Calu3 (cell line): ENCODE measurements at regions not wholly inside any gene's neighbourhood (a gene's known extent, or its start where the extent isn't known, plus 50 kb on each side); places are given as distances from the start of the nearest gene placed in this dataset.

Experiments used
- BruUV-seq: library from RNA; stranded (reverse); fragments of 400-500 nt; replicated peaks from 2 replicates; lab custom pipeline; 2021; lab: Mats Ljungman, UMichigan
- CTCF ChIA-PET: fragments of 300-600 bp; sonication (Branson Sonifier 250); formaldehyde crosslinking; loops from one replicate; lab custom pipeline; 2022; ENCODE audit warnings: antibody characterized with exemption; lab: Charles Lee
- DNase-seq: peaks from one replicate; pipeline ENCODE4 v3.0.0; 2022
- H3K27ac Mint-ChIP-seq: one replicate; pipeline ENCODE4 v1.8.0; 2022; ENCODE audit warnings: mixed read lengths; ENCODE audit not compliant: unreplicated experiment
- H3K27me3 Mint-ChIP-seq: one replicate; pipeline ENCODE4 v1.8.0; 2022; ENCODE audit warnings: mixed read lengths; ENCODE audit not compliant: unreplicated experiment
- H3K36me3 Mint-ChIP-seq: one replicate; pipeline ENCODE4 v1.8.0; 2022; ENCODE audit warnings: mild to moderate bottlenecking, moderate library complexity, mixed read lengths; ENCODE audit not compliant: insufficient read depth, unreplicated experiment
- H3K4me1 Mint-ChIP-seq: one replicate; pipeline ENCODE4 v1.8.0; 2022; ENCODE audit warnings: mild to moderate bottlenecking, low read depth, mixed read lengths; ENCODE audit not compliant: unreplicated experiment
- H3K4me3 Mint-ChIP-seq: one replicate; pipeline ENCODE4 v1.8.0; 2022; ENCODE audit warnings: mild to moderate bottlenecking, low read depth, moderate library complexity, mixed read lengths; ENCODE audit not compliant: unreplicated experiment
- H3K9me3 Mint-ChIP-seq: one replicate; pipeline ENCODE4 v1.8.0; 2022; ENCODE audit warnings: low read depth, mixed read lengths; ENCODE audit not compliant: unreplicated experiment
- CTCF ChIP-seq: fragments of 200-600 bp; IDR thresholded peaks from one replicate; pipeline ENCODE4 v1.8.0; 2022; ENCODE audit warnings: antibody characterized with exemption; ENCODE audit not compliant: unreplicated experiment
- intact Hi-C: fragments of 100-400 bp; cut with micrococcal nuclease; formaldehyde crosslinking; loops from one replicate; pipeline ENCODE4 v1.10.0; 2022; ENCODE audit not compliant: unreplicated experiment

GRCh38 chr4:71634364-71634763 lies 149.5 kb downstream of the GC start:
- intact Hi-C loops: no loop called here
- H3K4me3 Mint-ChIP-seq: no peak overlapping the region
- peaks cover 11% of the 10 kb centered on the region for H3K4me1 Mint-ChIP-seq
- no peaks in the 10 kb centered on the region for H3K36me3 Mint-ChIP-seq
- no peak for TF ChIP-seq CTCF
- CTCF ChIA-PET: no interaction called here
- no peak overlapping the region for H3K27ac Mint-ChIP-seq
- H3K27me3 Mint-ChIP-seq: no peaks in the 10 kb centered on the region
- no peak for DNase-seq
- peaks cover 4% of the 10 kb centered on the region for H3K9me3 Mint-ChIP-seq
- no TSS peak for BruUV-seq

DNA sequence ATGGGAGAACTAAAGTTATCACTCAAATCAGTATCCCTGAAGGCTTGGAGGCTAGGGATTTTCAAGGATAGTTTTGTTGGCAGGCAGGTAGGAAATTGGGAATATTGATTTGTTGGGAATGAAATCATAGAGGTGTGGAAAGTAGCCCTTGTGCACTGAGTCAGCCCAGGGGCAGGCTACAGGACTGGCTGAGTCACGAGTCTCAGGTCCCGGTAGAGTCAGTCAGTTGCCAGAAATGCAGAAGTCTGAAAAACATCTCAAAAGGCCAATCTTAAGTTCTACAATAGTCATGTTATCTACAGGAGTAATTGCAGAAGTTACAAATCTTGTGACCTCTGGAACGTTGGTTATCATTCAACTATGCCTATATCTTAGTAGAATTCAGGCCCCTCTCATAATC lies 153.1 kb downstream of the GC start:
- H3K4me1 Mint-ChIP-seq: no peaks in the 10 kb centered on the region
- intact Hi-C loops: no loop called here
- H3K4me3 Mint-ChIP-seq: no peak overlapping the region
- TF ChIP-seq CTCF: no peak
- DNase-seq: no peak
- H3K27me3 Mint-ChIP-seq: no peaks in the 10 kb centered on the region
- CTCF ChIA-PET: no interaction called here
- no TSS peak for BruUV-seq
- no peak overlapping the region for H3K27ac Mint-ChIP-seq
- H3K36me3 Mint-ChIP-seq: no peaks in the 10 kb centered on the region
- peaks cover 2% of the 10 kb centered on the region for H3K9me3 Mint-ChIP-seq

DNA sequence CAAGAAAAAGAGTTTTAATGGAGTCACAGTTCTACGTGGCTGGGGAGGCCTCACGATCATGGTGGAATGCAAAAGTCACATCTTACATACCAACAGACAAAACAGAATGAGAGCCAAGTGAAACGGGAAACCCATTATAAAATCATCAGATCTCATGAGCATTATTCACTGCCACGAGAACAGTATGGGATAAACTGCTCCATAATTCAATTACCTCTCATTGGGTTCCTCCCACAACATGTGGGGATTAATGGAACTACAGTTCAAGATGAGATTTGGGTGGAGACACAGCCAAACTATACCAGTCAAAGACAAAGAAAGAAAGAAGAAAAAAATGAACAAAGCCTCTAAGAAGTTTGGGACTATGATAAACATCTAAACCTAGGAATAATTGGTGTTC lies 158.9 kb downstream of the GC start:
- CTCF ChIA-PET: no interaction called here
- Mint-ChIP-seq H3K27ac (no peak overlapping the region), H3K9me3 (peaks cover 5% of the 10 kb centered on the region), H3K27me3 (no peaks in the 10 kb centered on the region), H3K4me3 (no peak overlapping the region), H3K36me3 (peaks cover 21% of the 10 kb centered on the region), H3K4me1 (no peaks in the 10 kb centered on the region)
- TF ChIP-seq CTCF: no peak
- BruUV-seq: no TSS peak
- no peak for DNase-seq
- intact Hi-C loops: no loop called here
